Activated T-helper 2 cell treated with anti-CD3 and anti-CD28 coated beads, Interferon-gamma antibody, Interleukin-2, Interleukin-4, amounts not matched to agents 10 μg/mL and 5 μg/mL and 100 μg/mL, durations not matched to agents 14 hours and 24 hours and 36 hours (primary cell): ENCODE measurements at regions not wholly inside any gene's neighbourhood (a gene's known extent, or its start where the extent isn't known, plus 50 kb on each side); places are given as distances from the start of the nearest gene placed in this dataset.

ENCODE experiments used
- DNase-seq: peaks from one replicate; pipeline ENCODE4 v3.0.0; 2021; ENCODE audit warnings: low spot score
- H3K27ac Mint-ChIP-seq: one replicate; pipeline ENCODE4 v1.8.0; 2021; ENCODE audit warnings: mixed read lengths
- H3K27me3 Mint-ChIP-seq: one replicate; pipeline ENCODE4 v1.8.0; 2021; ENCODE audit warnings: low read depth, mixed read lengths
- H3K36me3 Mint-ChIP-seq: one replicate; pipeline ENCODE4 v1.8.0; 2021; ENCODE audit warnings: low read depth, mixed read lengths
- H3K4me1 Mint-ChIP-seq: one replicate; pipeline ENCODE4 v1.8.0; 2021; ENCODE audit warnings: low read depth, mixed read lengths
- H3K4me3 Mint-ChIP-seq: one replicate; pipeline ENCODE4 v1.8.0; 2021; ENCODE audit warnings: low read depth, mild to moderate bottlenecking, moderate library complexity, mixed read lengths
- H3K9me3 Mint-ChIP-seq: one replicate; pipeline ENCODE4 v1.8.0; 2021; ENCODE audit warnings: mixed read lengths
- intact Hi-C: fragments of 100-400 bp; cut with micrococcal nuclease; formaldehyde crosslinking; loops from one replicate; pipeline ENCODE4 v1.15.1; 2023

DNA sequence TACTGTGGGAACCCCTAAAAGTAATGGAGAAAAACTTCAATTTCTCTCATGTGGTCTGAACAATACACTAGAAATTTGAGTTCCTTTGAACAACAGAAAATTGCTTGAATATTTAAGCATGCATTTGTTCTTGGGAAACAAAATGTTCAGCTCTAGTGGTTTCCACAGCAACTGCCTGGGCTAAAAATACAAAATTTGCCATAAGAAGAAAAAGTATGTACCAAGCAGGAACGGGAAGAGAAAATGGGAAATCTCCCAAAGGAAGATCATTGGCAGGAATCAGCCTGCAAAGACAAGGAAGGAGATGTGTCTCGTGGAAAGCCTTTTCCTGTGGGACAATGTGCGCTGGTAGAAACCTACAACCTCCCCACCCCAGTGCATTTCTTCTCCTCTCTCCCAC is 119.0 kb upstream of the DPT start:
- no peaks in the 10 kb centered on the region for H3K9me3 Mint-ChIP-seq
- no peak overlapping the region for H3K27ac Mint-ChIP-seq
- no peak overlapping the region for H3K4me3 Mint-ChIP-seq
- no peaks in the 10 kb centered on the region for H3K4me1 Mint-ChIP-seq
- no peaks in the 10 kb centered on the region for H3K36me3 Mint-ChIP-seq
- intact Hi-C loops, result no loop called here
- H3K27me3 Mint-ChIP-seq, result peaks cover 21% of the 10 kb centered on the region
- no peak for DNase-seq

- DNase-seq, result no peak
- Mint-ChIP-seq H3K9me3 (peaks cover 12% of the 10 kb centered on the region), H3K4me1 (no peaks in the 10 kb centered on the region), H3K27ac (no peak overlapping the region), H3K36me3 (no peaks in the 10 kb centered on the region), H3K4me3 (no peak overlapping the region), H3K27me3 (peaks cover 5% of the 10 kb centered on the region)
- intact Hi-C loops, result no loop called here
Measured at GRCh38 chr1:168861421-168862004, 132.5 kb upstream of the DPT start.

- Mint-ChIP-seq H3K36me3 (no peaks in the 10 kb centered on the region), H3K4me1 (no peaks in the 10 kb centered on the region), H3K9me3 (peaks cover 13% of the 10 kb centered on the region), H3K4me3 (no peak overlapping the region), H3K27ac (no peak overlapping the region), H3K27me3 (peaks cover 2% of the 10 kb centered on the region)
- DNase-seq, result no peak
- intact Hi-C loops, result no loop called here
Measured at GRCh38 chr1:168863772-168864171, 134.8 kb upstream of the DPT start.

GRCh38 chr1:168864266-168864665 is 135.3 kb upstream of the DPT start:
- Mint-ChIP-seq H3K9me3 (peaks cover 13% of the 10 kb centered on the region), H3K4me3 (no peak overlapping the region), H3K27me3 (no peaks in the 10 kb centered on the region), H3K4me1 (no peaks in the 10 kb centered on the region), H3K27ac (no peak overlapping the region), H3K36me3 (no peaks in the 10 kb centered on the region)
- intact Hi-C loops, result no loop called here
- no peak for DNase-seq

DNA sequence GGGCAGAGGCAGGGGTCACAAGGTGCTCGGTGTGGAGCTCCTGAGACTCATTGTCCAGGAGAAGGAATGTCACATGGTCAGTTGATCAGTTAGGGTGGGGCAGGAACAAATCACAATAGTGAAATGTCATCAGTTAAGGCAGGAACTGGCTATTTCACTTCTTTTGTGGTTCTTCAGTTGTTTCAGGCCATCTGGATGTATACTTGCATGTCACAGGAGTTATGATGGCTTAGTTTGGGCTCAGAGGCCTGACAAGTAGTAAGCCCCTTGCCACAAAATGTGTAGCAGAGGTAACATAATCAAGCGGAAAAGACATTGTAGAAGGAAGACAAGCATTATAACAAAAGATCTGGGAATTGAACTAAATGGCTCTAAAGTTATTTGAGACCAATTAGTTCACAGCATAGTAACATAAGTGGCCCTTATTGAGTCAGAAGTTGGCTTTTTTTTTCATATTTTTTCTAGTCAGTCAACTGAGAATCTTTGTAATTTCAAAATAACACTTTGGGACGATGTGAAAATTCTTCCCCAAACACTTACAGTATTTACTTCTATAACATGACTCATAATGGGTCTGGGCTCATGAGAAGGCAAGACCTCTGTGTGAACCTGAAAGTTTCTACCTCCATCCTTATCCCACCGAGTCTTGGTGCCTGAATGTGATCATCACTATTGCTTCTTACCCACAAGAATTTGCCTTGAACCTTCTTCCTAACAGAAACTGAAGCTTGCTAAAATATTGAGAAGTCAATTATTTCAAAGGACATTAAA is 137.0 kb upstream of the DPT start:
- intact Hi-C loops, result no loop called here
- Mint-ChIP-seq H3K27ac (no peak overlapping the region), H3K4me3 (no peak overlapping the region), H3K4me1 (no peaks in the 10 kb centered on the region), H3K9me3 (peaks cover 13% of the 10 kb centered on the region), H3K36me3 (no peaks in the 10 kb centered on the region), H3K27me3 (no peaks in the 10 kb centered on the region)
- DNase-seq, result no peak

- intact Hi-C loops, result no loop called here
Measured at GRCh38 chr1:168867941-168868634, 139.1 kb upstream of the DPT start.

DNA sequence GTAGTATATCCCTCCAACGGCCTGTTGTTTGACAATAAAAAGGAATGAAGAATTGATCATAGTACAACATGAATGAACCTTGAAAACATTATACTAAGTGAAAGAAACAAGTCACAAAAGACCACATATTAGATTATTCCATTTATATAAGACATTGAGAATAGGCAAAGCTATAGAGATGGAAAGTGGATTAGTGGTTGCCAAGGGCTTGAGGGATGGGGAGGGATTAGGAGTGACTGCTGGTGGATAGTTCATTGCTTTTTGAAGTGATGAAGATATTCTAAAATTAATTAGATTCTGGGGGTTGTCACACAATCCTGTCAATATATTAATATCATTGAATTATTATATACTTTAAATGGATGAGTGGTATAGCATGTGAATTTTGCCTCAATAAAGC is 142.5 kb upstream of the DPT start:
- H3K36me3 Mint-ChIP-seq, result no peaks in the 10 kb centered on the region
- H3K4me3 Mint-ChIP-seq, result no peak overlapping the region
- H3K9me3 Mint-ChIP-seq, result peaks cover under 1% of the 10 kb centered on the region
- H3K27me3 Mint-ChIP-seq, result no peaks in the 10 kb centered on the region
- H3K27ac Mint-ChIP-seq, result no peak overlapping the region
- intact Hi-C loops, result no loop called here
- H3K4me1 Mint-ChIP-seq, result no peaks in the 10 kb centered on the region
- DNase-seq, result no peak

More at GRCh38 chr1:168867941-168868634, 139.1 kb upstream of the DPT start:
- Mint-ChIP-seq H3K27me3 (no peaks in the 10 kb centered on the region), H3K4me1 (no peaks in the 10 kb centered on the region), H3K36me3 (no peaks in the 10 kb centered on the region), H3K9me3 (peaks cover 13% of the 10 kb centered on the region), H3K27ac (no peak overlapping the region), H3K4me3 (no peak overlapping the region)
- DNase-seq, result no peak

DNA sequence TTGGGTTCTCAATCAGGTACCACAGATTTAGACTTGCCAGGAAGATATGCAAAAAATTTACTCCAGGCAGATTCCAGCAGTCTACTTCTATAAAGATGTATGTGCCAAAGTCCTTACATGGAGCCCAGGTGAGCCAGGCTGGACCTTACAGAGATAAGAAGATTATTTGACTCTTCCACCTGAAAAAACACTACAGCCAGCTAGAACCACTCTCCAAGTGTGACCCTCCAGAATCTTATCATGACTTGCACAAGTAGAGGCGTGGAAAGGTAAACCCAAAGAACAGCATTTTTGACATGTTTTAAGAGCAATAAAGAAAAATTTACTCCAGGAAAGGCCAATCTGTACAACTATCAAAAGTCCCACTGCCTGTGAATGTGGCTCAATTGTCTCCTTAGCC is 146.8 kb upstream of the DPT start:
- Mint-ChIP-seq H3K4me3 (no peak overlapping the region), H3K4me1 (peaks cover 2% of the 10 kb centered on the region), H3K36me3 (no peaks in the 10 kb centered on the region), H3K27ac (no peak overlapping the region), H3K27me3 (no peaks in the 10 kb centered on the region), H3K9me3 (no peaks in the 10 kb centered on the region)
- no peak for DNase-seq
- intact Hi-C loops, result no loop called here

DNA sequence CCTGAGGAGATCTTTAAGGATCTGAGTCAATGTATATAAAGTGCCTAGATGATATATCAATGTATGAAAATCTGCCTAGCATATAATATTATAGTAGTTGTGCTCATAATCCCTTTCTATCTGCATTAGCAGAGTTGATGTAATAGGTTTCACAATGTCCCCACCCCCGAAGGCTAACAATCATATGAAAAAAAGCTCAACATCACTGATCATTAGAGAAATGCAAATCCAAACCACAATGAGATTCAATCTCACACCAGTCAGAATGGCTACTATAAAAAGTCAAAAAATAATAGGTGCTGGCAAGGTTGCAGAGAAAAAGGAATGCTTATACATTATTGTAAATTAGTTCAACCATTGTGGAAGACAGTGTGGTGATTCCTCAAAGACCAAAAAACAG is 147.8 kb upstream of the DPT start:
- Mint-ChIP-seq H3K4me1 (peaks cover 2% of the 10 kb centered on the region), H3K27me3 (no peaks in the 10 kb centered on the region), H3K36me3 (no peaks in the 10 kb centered on the region), H3K9me3 (no peaks in the 10 kb centered on the region), H3K4me3 (no peak overlapping the region), H3K27ac (no peak overlapping the region)
- no peak for DNase-seq
- intact Hi-C loops, result no loop called here

- Mint-ChIP-seq H3K36me3 (no peaks in the 10 kb centered on the region), H3K4me1 (peaks cover 2% of the 10 kb centered on the region), H3K27ac (no peak overlapping the region), H3K27me3 (peaks cover 3% of the 10 kb centered on the region), H3K9me3 (no peaks in the 10 kb centered on the region), H3K4me3 (no peak overlapping the region)
- intact Hi-C loops, result no loop called here
- DNase-seq, result no peak
Measured at GRCh38 chr1:168879896-168880734, 151.1 kb upstream of the DPT start.

- peaks cover 3% of the 10 kb centered on the region for H3K27me3 Mint-ChIP-seq
- H3K9me3 Mint-ChIP-seq, result no peaks in the 10 kb centered on the region
- intact Hi-C loops, result no loop called here
- peaks cover 2% of the 10 kb centered on the region for H3K4me1 Mint-ChIP-seq
- DNase-seq, result no peak
- H3K4me3 Mint-ChIP-seq, result no peak overlapping the region
- no peaks in the 10 kb centered on the region for H3K36me3 Mint-ChIP-seq
- no peak overlapping the region for H3K27ac Mint-ChIP-seq
Measured at GRCh38 chr1:168881656-168882260, 152.8 kb upstream of the DPT start.

DNA sequence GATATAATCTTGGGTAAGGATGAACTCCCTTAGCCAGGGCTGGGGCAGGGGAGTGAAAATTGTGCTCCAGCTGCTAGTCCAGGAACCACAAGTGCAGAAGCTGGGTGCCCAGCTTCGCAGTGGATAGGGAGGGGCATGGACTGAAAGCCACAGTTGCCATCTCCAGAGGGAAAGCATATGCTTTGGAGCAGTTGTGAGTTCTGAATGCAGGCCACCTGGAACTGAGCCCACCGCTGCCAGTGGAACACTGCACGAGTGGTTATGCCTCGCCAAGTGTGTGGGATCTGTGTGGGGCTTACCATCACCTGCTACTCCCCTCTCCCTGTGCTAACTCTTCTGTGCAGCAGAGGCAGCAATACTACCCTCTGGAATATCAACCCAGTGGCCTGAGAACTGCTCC is 158.4 kb upstream of the DPT start:
- no peak for DNase-seq
- Mint-ChIP-seq H3K36me3 (no peaks in the 10 kb centered on the region), H3K27me3 (peaks cover 3% of the 10 kb centered on the region), H3K4me3 (no peak overlapping the region), H3K4me1 (no peaks in the 10 kb centered on the region), H3K9me3 (peaks cover 4% of the 10 kb centered on the region), H3K27ac (no peak overlapping the region)
- intact Hi-C loops, result no loop called here
